ENCODE measurements at regions not wholly inside any gene's neighbourhood (a gene's known extent, or its start where the extent isn't known, plus 50 kb on each side); places are given as distances from the start of the nearest gene placed in this dataset.

DNA sequence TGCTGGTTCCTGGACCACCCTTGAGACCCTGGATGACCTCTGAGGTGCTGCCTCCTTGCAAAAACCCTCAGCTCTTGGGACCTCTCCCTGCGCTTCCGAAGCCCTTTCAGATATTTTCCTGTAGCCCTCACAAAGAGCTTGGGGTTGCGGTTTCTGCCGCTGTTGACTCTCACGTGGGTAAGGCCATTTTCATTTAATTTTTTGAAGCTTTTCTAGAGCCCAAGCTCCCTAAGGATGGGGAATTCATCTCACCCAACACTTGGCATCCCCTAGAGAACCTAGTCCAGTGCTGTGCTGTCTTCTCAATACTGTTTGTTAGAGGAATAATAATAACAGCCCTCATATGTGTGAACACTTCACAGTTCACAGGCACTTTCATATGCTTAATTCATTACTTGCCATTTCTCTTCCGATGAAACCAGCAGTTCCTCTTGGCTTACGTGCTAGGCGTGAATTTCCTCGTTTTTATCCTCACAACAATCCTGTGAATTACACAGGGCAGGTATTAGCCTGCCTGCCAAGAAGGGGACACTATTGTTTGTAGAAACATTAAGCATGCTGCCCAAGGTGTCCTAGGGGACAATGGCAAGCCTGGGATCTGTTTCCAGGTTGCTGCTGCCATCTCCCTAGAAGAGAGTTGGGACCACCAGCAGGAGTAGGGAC is 71.6 kb upstream of the CTBP2 start:
- TF ChIP-seq, protein P1, sequence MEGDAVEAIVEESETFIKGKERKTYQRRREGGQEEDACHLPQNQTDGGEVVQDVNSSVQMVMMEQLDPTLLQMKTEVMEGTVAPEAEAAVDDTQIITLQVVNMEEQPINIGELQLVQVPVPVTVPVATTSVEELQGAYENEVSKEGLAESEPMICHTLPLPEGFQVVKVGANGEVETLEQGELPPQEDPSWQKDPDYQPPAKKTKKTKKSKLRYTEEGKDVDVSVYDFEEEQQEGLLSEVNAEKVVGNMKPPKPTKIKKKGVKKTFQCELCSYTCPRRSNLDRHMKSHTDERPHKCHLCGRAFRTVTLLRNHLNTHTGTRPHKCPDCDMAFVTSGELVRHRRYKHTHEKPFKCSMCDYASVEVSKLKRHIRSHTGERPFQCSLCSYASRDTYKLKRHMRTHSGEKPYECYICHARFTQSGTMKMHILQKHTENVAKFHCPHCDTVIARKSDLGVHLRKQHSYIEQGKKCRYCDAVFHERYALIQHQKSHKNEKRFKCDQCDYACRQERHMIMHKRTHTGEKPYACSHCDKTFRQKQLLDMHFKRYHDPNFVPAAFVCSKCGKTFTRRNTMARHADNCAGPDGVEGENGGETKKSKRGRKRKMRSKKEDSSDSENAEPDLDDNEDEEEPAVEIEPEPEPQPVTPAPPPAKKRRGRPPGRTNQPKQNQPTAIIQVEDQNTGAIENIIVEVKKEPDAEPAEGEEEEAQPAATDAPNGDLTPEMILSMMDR (conservative IDR thresholded peaks at IDR 0.05; ENCODE audit: low read length) = no peak
- no peak for TF ChIP-seq EZH2phosphoT487 (IDR thresholded peaks at IDR 0.05; ENCODE audit: borderline replicate concordance, low read depth, low read length)

Measured in OCI-LY7 (cell line).